Liver (tissue), 8 donors: ENCODE measurements at regions not wholly inside any gene's neighbourhood (a gene's known extent, or its start where the extent isn't known, plus 50 kb on each side); places are given as distances from the start of the nearest gene placed in this dataset.

Source experiments
- DNase-seq: peaks from one replicate; pipeline ENCODE4 v3.0.0-alpha.2; 2017; ENCODE audit warnings: low spot score
- H3K27ac ChIP-seq, 2 donors: one replicate each; pipeline ENCODE4 v1.7.0; 2013; ENCODE audit warnings: inconsistent platforms in 2 of 2, low read length in 2 of 2, control low read depth in 1 of 2, low read depth in 1 of 2, mild to moderate bottlenecking in 1 of 2
- H3K27me3 ChIP-seq, 4 donors: one replicate each; pipeline versions ENCODE4 v1.6.1 to v1.7.0; 2013; ENCODE audit warnings: low read length in 3 of 4, inconsistent platforms in 1 of 4, mild to moderate bottlenecking in 1 of 4, moderate library complexity in 1 of 4; ENCODE audit not compliant: control insufficient read depth in 4 of 4, insufficient read depth in 4 of 4
- H3K36me3 ChIP-seq, 4 donors: one replicate each; pipeline versions ENCODE4 v1.6.1 to v1.7.0; 2013; ENCODE audit warnings: low read length in 3 of 4, mild to moderate bottlenecking in 3 of 4, low read depth in 1 of 4, moderate library complexity in 1 of 4; ENCODE audit not compliant: control insufficient read depth in 4 of 4, insufficient read depth in 3 of 4
- H3K4me1 ChIP-seq, 4 donors: one replicate each; pipeline versions ENCODE4 v1.6.1 to v1.7.0; 2013; ENCODE audit warnings: low read length in 3 of 4, mild to moderate bottlenecking in 3 of 4, moderate library complexity in 1 of 4; ENCODE audit not compliant: control insufficient read depth in 4 of 4, insufficient read depth in 4 of 4
- H3K4me3 ChIP-seq, 3 donors: one replicate each; pipeline versions ENCODE4 v1.6.1 to v1.7.0; 2013; ENCODE audit warnings: low read length in 3 of 3, control low read depth in 1 of 3, low read depth in 1 of 3, mild to moderate bottlenecking in 1 of 3
- H3K9ac ChIP-seq, 2 donors: one replicate each; pipeline ENCODE4 v1.7.0; 2013; ENCODE audit warnings: low read length in 2 of 2, mild to moderate bottlenecking in 2 of 2, moderate library complexity in 2 of 2, control low read depth in 1 of 2, low read depth in 1 of 2
- H3K9me3 ChIP-seq, 4 donors: one replicate each; pipeline versions ENCODE4 v1.6.1 to v1.7.0; 2013; ENCODE audit warnings: low read length in 3 of 4; ENCODE audit not compliant: control insufficient read depth in 4 of 4
- ATF3 ChIP-seq: IDR thresholded peaks from 2 replicates; pipeline ENCODE4 v1.6.1; 2016; ENCODE audit warnings: antibody characterized with exemption
- CTCF ChIP-seq: fragments of 150-350 bp; IDR thresholded peaks from 2 replicates; pipeline ENCODE4 v1.5.1; 2017; ENCODE audit warnings: improper control_type of control experiment, low read depth, low read length; ENCODE audit not compliant: missing input control
- EGR1 ChIP-seq, 2 donors: IDR thresholded peaks; 2 replicates each; pipeline ENCODE4 v1.6.1; 2016 to 2018; ENCODE audit warnings: antibody characterized with exemption in 2 of 2, low read depth in 2 of 2
- FOXA1 ChIP-seq: IDR thresholded peaks from 2 replicates; pipeline ENCODE4 v1.6.1; 2016; ENCODE audit warnings: antibody characterized with exemption
- FOXA2 ChIP-seq: IDR thresholded peaks from 2 replicates; pipeline ENCODE4 v1.6.1; 2016; ENCODE audit warnings: antibody characterized with exemption
- GABPA ChIP-seq, 2 donors: IDR thresholded peaks in 1 of 2; conservative IDR thresholded peaks in 1 of 2; 2 replicates each; pipeline ENCODE4 v1.6.1; 2016; ENCODE audit warnings: antibody characterized with exemption in 2 of 2, mild to moderate bottlenecking in 1 of 2, moderate library complexity in 1 of 2
- HNF4A ChIP-seq, 2 donors: conservative IDR thresholded peaks; 2 replicates each; pipeline ENCODE4 v1.6.1; 2016; ENCODE audit warnings: antibody characterized with exemption in 2 of 2, mild to moderate bottlenecking in 2 of 2
- JUND ChIP-seq, 2 donors: IDR thresholded peaks; 2 replicates each; pipeline ENCODE4 v1.6.1; 2016; ENCODE audit warnings: antibody characterized with exemption in 2 of 2
- MAX ChIP-seq: IDR thresholded peaks from 2 replicates; pipeline ENCODE4 v1.6.1; 2016; ENCODE audit warnings: antibody characterized with exemption
- NR2F2 ChIP-seq: IDR thresholded peaks from 2 replicates; pipeline ENCODE4 v1.6.1; 2016; ENCODE audit warnings: antibody characterized with exemption
- RXRA ChIP-seq, 2 donors: IDR thresholded peaks; 2 replicates each; pipeline ENCODE4 v1.6.1; 2017 to 2018; ENCODE audit warnings: antibody characterized with exemption in 2 of 2, mild to moderate bottlenecking in 1 of 2
- SP1 ChIP-seq: IDR thresholded peaks from 2 replicates; pipeline ENCODE4 v1.6.1; 2018; ENCODE audit warnings: antibody characterized with exemption, mild to moderate bottlenecking
- TAF1 ChIP-seq: conservative IDR thresholded peaks from 2 replicates; pipeline ENCODE4 v1.6.1; 2016; ENCODE audit warnings: antibody characterized with exemption, mild to moderate bottlenecking
- YY1 ChIP-seq: IDR thresholded peaks from 2 replicates; pipeline ENCODE4 v1.6.1; 2016; ENCODE audit warnings: antibody characterized with exemption, mild to moderate bottlenecking
- ZBTB33 ChIP-seq: IDR thresholded peaks from 2 replicates; pipeline ENCODE4 v1.6.1; 2016; ENCODE audit warnings: antibody characterized with exemption
- WGBS: extraction: QIAGEN DNeasy Blood & Tissue Kit; methylation state at CpG from one replicate; pipeline ENCODE4 v1.1.7; 2013; 5-methylcytosine and 5-hydroxymethylcytosine counted together
- TF ChIP-seq, protein P1 (sequence below): IDR thresholded peaks from 2 replicates; pipeline ENCODE4 v1.6.1; 2016; ENCODE audit warnings: antibody characterized with exemption, mild to moderate bottlenecking
- donor health status: healthy.
- donor health status: healthy.
- donor health status: healthy.
- donor health status: healthy.
- donor health status: healthy.

DNA sequence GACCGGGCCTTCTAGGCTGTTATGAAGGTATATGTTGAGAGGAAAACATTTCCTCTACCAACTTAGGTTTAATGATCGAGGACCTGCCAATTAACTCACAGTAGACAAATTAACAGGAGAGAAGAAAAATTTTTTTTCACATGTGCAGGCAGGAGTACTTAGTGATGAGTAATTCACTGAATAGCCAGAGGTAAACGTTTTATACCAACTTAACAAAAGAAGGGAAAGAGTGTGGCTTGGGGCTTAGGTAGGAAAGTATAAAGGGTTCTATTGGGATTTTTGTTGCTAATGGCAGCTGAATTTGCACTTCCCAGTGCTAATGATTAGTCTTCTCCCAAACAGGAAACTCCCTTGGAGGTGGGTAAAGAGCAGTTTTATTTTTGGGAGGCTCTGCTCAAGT is 121.6 kb upstream of the HS3ST4 start:
- no peak overlapping the region for H3K9ac ChIP-seq
- H3K27ac ChIP-seq = no peak overlapping the region
- no peak for DNase-seq
- H3K9me3 ChIP-seq = peaks cover 0 to 4% (median 0%) of the 10 kb centered on the region in 4 donors
- TF ChIP-seq MAX (no peak), FOXA2 (no peak), JUND (IDR thresholded peaks at IDR 0.05) (no peak), TAF1 (no peak), CTCF (no peak), ATF3 (no peak), ZBTB33 (no peak), NR2F2 (no peak), FOXA1 (no peak), HNF4A (conservative IDR thresholded peaks at IDR 0.05) (no peak), SP1 (no peak), YY1 (no peak), RXRA (IDR thresholded peaks at IDR 0.05) (no peak), EGR1 (IDR thresholded peaks at IDR 0.05; ENCODE audit: low read depth in 2 of 2) (no peak), GABPA (IDR thresholded peaks at IDR 0.05 in 1 of 2, conservative IDR thresholded peaks at IDR 0.05 in 1 of 2) (no peak)
- peaks cover 0 to 4% (median 0%) of the 10 kb centered on the region in 4 donors for H3K27me3 ChIP-seq
- no peak overlapping the region for H3K4me3 ChIP-seq
- no peaks in the 10 kb centered on the region for H3K36me3 ChIP-seq
- 72% methylated on average over 3 of the region's 3 CpGs for WGBS
- no peaks in the 10 kb centered on the region for H3K4me1 ChIP-seq

DNA sequence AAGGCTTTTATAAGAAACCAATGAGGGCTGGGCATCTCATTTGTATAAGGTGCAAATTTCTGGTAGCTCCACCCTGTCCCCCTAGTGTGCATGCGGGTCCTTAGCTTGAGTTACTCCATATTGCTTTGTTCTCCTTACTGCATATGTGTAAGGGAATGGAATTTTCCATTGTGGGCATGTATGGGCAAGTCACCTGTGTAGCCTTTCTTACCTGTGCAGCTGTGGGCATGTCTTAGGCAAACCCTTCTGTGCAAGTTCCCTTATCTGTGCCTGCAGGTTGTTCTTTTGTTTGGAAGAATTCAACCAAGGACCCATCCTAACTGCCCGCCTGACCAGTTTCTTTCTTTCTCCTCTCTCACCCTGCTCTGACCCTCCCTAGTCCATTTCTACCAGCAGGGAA is 122.8 kb upstream of the HS3ST4 start:
- no peak for DNase-seq
- Histone ChIP-seq H3K4me3 (no peak overlapping the region), H3K27ac (no peak overlapping the region), H3K27me3 (peaks cover 0 to 4% (median 0%) of the 10 kb centered on the region in 4 donors), H3K9me3 (peaks cover 0 to 4% (median 0%) of the 10 kb centered on the region in 4 donors), H3K9ac (no peak overlapping the region), H3K36me3 (no peaks in the 10 kb centered on the region), H3K4me1 (no peaks in the 10 kb centered on the region)
- no peak for TF ChIP-seq NR2F2
- TF ChIP-seq, protein P1, sequence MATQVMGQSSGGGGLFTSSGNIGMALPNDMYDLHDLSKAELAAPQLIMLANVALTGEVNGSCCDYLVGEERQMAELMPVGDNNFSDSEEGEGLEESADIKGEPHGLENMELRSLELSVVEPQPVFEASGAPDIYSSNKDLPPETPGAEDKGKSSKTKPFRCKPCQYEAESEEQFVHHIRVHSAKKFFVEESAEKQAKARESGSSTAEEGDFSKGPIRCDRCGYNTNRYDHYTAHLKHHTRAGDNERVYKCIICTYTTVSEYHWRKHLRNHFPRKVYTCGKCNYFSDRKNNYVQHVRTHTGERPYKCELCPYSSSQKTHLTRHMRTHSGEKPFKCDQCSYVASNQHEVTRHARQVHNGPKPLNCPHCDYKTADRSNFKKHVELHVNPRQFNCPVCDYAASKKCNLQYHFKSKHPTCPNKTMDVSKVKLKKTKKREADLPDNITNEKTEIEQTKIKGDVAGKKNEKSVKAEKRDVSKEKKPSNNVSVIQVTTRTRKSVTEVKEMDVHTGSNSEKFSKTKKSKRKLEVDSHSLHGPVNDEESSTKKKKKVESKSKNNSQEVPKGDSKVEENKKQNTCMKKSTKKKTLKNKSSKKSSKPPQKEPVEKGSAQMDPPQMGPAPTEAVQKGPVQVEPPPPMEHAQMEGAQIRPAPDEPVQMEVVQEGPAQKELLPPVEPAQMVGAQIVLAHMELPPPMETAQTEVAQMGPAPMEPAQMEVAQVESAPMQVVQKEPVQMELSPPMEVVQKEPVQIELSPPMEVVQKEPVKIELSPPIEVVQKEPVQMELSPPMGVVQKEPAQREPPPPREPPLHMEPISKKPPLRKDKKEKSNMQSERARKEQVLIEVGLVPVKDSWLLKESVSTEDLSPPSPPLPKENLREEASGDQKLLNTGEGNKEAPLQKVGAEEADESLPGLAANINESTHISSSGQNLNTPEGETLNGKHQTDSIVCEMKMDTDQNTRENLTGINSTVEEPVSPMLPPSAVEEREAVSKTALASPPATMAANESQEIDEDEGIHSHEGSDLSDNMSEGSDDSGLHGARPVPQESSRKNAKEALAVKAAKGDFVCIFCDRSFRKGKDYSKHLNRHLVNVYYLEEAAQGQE = no peak
- no peak for TF ChIP-seq MAX
- WGBS = 81% methylated on average over 2 of the region's 2 CpGs
